ENCODE measurements at regions not wholly inside any gene's neighbourhood (a gene's known extent, or its start where the extent isn't known, plus 50 kb on each side); places are given as distances from the start of the nearest gene placed in this dataset.
"Not testable (repeated sequence)": the region's sequence is repeated elsewhere in the genome, so short reads cannot be mapped to it uniquely, and the experiment has no call there.

GRCh38 chr2:56589835-56590234, 406.0 kb downstream of the CCDC85A start:
- TF ChIP-seq CTCF (IDR thresholded peaks at IDR 0.05), result no peak
- H3K27me3 ChIP-seq (ENCODE audit: insufficient read depth in 3 of 3, low read length in 2 of 3), result no peaks in the 10 kb centered on the region
- no peaks in the 10 kb centered on the region for H3K4me1 ChIP-seq
- ATAC-seq (no peak), DNase-seq (no peak)
- intact Hi-C loops (cut with DNase I), result no loop called here
- H3K4me3 ChIP-seq, result no peak overlapping the region
- no peaks in the 10 kb centered on the region for H3K9me3 ChIP-seq
- no peaks in the 10 kb centered on the region for H3K36me3 ChIP-seq (ENCODE audit: insufficient read depth in 1 of 2, low read depth in 1 of 2)
- no peak overlapping the region for H3K27ac ChIP-seq

GRCh38 chr2:56590611-56591010, 406.8 kb downstream of the CCDC85A start:
- Histone ChIP-seq H3K9me3 (no peaks in the 10 kb centered on the region), H3K27me3 (ENCODE audit: insufficient read depth in 3 of 3, low read length in 2 of 3) (no peaks in the 10 kb centered on the region), H3K4me1 (no peaks in the 10 kb centered on the region), H3K36me3 (ENCODE audit: insufficient read depth in 1 of 2, low read depth in 1 of 2) (no peaks in the 10 kb centered on the region), H3K27ac (no peak overlapping the region), H3K4me3 (no peak overlapping the region)
- no peak for TF ChIP-seq CTCF (IDR thresholded peaks at IDR 0.05)
- intact Hi-C loops (cut with DNase I), result no loop called here
- DNase-seq (no peak), ATAC-seq (no peak)
- 50 to 80% (median 70%) methylated on average over 3 of the region's 3 CpGs for WGBS, 3 donors

- WGBS, 3 donors, result 82 to 90% (median 88%) methylated on average over 9 of the region's 9 CpGs
- ATAC-seq; H3K9me3 ChIP-seq; DNase-seq; H3K4me3 ChIP-seq; H3K36me3 ChIP-seq (ENCODE audit: insufficient read depth in 1 of 2, low read depth in 1 of 2); H3K4me1 ChIP-seq; H3K27ac ChIP-seq; H3K27me3 ChIP-seq (ENCODE audit: insufficient read depth in 3 of 3, low read length in 2 of 3); intact Hi-C loops (cut with DNase I): not testable (repeated sequence)
Measured at GRCh38 chr2:56606086-56606485, 422.3 kb downstream of the CCDC85A start.

DNA sequence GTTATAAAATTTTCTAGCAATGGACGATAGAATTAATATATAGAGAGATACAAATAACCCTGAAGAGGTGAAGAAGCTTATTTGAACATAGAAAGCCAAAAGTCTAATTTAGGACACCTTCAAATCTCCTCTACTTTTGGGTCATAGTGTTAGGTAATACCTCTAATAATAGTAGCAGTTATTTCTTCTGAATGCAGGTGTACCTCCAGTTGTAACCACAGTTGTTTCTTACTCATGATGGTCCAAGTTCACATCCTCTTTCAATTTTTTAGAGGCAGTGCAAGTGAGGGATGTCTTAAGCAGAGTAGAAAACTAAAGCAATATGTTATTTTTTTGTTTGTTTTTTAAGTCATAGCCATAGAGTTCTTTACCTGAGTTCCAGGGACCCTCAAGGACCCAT, 429.5 kb downstream of the CCDC85A start:
- intact Hi-C loops (cut with DNase I), result no loop called here
- 51 to 63% (median 61%) methylated on average over 1 of the region's 1 CpG for WGBS, 3 donors

DNA sequence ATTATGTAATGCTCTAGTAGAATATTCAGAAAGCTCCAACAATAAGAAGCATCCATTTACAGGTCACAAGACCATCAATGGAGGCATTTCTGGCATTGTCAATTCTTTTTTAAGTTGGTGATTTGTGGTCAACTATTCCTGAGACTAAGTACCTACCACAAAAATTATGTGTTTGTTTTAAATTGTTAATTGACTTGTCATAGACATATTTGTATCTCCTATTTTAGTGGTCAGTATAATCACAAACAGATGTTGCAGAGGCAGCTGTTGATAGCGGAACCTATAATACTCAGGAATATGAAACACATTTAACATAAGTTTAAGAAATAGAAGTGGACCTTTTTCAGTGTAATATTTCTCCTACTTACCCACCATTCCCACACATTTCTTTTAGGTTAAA, 430.1 kb downstream of the CCDC85A start:
- H3K9me3 ChIP-seq, result no peaks in the 10 kb centered on the region
- DNase-seq (no peak), ATAC-seq (no peak)
- no peaks in the 10 kb centered on the region for H3K36me3 ChIP-seq (ENCODE audit: insufficient read depth in 1 of 2, low read depth in 1 of 2)
- no peaks in the 10 kb centered on the region for H3K27me3 ChIP-seq (ENCODE audit: insufficient read depth in 3 of 3, low read length in 2 of 3)
- no peaks in the 10 kb centered on the region for H3K4me1 ChIP-seq
- no peak overlapping the region for H3K27ac ChIP-seq
- intact Hi-C loops (cut with DNase I), result no loop called here
- H3K4me3 ChIP-seq, result no peak overlapping the region
- TF ChIP-seq CTCF (IDR thresholded peaks at IDR 0.05), result no peak
- WGBS, 3 donors, result 85 to 88% (median 86%) methylated on average over 1 of the region's 1 CpG

More for the DNA sequence above, 429.5 kb downstream of the CCDC85A start:
- Histone ChIP-seq H3K9me3 (no peaks in the 10 kb centered on the region), H3K4me3 (no peak overlapping the region), H3K27me3 (ENCODE audit: insufficient read depth in 3 of 3, low read length in 2 of 3) (no peaks in the 10 kb centered on the region), H3K4me1 (no peaks in the 10 kb centered on the region), H3K27ac (no peak overlapping the region), H3K36me3 (ENCODE audit: insufficient read depth in 1 of 2, low read depth in 1 of 2) (no peaks in the 10 kb centered on the region)
- DNase-seq (no peak), ATAC-seq (no peak)
- no peak for TF ChIP-seq CTCF (IDR thresholded peaks at IDR 0.05)
